ENCODE measurements at regions not wholly inside any gene's neighbourhood (a gene's known extent, or its start where the extent isn't known, plus 50 kb on each side); places are given as distances from the start of the nearest gene placed in this dataset.
A peak's percentile ranks its signal among the peaks of the same experiment; 100 is the strongest.

GRCh38 chr5:36373527-36374086 is 71.9 kb upstream of the RANBP3L start:
- H3K27ac ChIP-seq, result no peak overlapping the region
- 36 to 96% (median 77%) methylated on average over 3 to 7 of the region's 8 CpGs; no CpG with 5 or more reads in 2 of the 10 experiments for WGBS, 10 experiments

DNA sequence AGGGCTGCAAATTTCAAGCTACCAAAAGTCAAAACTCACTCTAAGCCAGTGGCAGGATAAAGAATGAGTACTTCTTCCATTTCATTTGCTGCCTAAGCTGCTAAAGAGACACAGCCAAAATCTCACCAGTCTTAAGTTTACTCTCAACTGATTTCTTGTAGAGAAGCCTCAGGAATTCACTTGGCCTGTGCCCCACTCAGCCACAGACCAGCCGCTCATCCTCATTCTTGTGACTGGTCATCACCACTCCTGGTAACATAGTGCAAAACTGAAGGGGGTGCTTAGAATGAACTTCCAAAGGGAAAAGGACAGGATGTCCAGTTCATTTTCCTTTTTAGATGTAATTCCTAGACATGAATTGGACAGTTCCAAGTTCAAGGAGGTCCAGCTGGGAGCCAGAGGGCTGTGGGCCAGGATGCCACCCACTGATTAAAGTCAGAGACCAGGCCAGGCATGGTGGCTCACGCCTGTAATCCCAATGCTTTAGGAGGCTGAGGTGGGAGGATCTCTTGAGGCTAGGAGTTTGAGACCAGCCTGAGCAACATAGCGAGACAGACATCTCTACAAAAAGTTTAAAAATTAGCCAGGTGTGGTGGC is 72.7 kb upstream of the RANBP3L start:
- ATAC-seq (replicated peaks in 6 of 8), result peak in 1 of 8 experiments; percentile 78
- in situ Hi-C loops (cut with MboI; ENCODE audit: low pct_unique_long_range_greater_than_20kb in 2 of 9, low sequenced_read_pairs in 9 of 9, unreplicated experiment in 9 of 9), result no loop called here
- no peak overlapping the region for H3K4me3 ChIP-seq
- H3K27ac ChIP-seq, result no peak overlapping the region
- no peaks in the 10 kb centered on the region for H3K4me1 ChIP-seq (replicated peaks in 1 of 2)
- WGBS, 10 experiments, result 31 to 100% (median 97%) methylated on average over 1 to 2 of the region's 3 CpGs; no CpG with 5 or more reads in 2 of the 10 experiments

More at GRCh38 chr5:36373527-36374086, 71.9 kb upstream of the RANBP3L start:
- no peak overlapping the region for H3K4me3 ChIP-seq
- no peaks in the 10 kb centered on the region for H3K4me1 ChIP-seq (replicated peaks in 1 of 2)
- peak in 3 of 8 experiments; percentile 55 to 100 (median 100) for ATAC-seq (replicated peaks in 6 of 8)
- in situ Hi-C loops (cut with MboI; ENCODE audit: low pct_unique_long_range_greater_than_20kb in 2 of 9, low sequenced_read_pairs in 9 of 9, unreplicated experiment in 9 of 9), result no loop called here

DNA sequence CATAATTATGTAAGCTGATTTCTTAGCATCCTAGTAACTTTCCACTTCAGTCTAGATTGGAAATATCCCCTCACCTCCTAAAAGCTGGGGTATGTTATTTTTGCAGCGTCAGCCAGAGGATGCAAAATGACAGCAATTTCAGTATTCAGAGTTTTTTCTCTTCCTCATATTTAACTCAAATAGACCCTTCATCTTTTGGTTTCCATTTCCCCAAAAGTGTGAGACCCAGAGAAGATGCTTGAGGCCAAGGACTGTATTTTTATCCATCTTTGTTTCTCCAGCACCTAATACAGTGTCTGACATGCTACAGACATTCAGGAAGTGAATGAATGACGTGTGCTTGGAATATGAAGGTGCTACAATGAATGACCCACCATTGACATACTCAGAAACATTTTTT is 75.5 kb upstream of the RANBP3L start:
- no peaks in the 10 kb centered on the region for H3K4me1 ChIP-seq (replicated peaks in 1 of 2)
- WGBS, 10 experiments, result 50 to 100% (median 80%) methylated on average over 1 to 2 of the region's 2 CpGs; no CpG with 5 or more reads in 3 of the 10 experiments
- no peak for ATAC-seq (replicated peaks in 6 of 8)
- in situ Hi-C loops (cut with MboI; ENCODE audit: low pct_unique_long_range_greater_than_20kb in 2 of 9, low sequenced_read_pairs in 9 of 9, unreplicated experiment in 9 of 9), result loop anchor here in 1 of 9 experiments (25.0 kb wide), 1 partner anchor 115 kb away; no protein-coding TSS in a partner anchor
- no peak overlapping the region for H3K4me3 ChIP-seq
- H3K27ac ChIP-seq, result no peak overlapping the region

DNA sequence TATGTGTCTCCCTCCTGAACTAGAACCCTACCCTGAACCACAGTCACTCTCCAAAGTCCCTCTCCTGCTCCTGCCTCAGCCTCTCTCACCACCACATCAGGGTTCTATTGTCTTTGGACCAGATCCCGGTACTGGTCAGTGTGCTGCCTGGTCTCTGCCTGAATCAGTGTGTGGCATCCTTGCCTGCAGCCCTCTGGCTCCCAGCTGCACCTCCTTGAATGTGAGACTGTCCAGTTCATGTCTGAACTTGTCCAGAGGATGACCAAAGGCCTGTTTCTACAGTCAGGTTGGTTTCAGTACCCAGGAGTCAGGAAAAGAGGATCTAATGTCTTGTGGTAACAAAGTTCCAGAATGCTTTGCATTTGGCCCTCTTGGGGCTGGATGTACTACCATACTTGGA is 76.8 kb upstream of the RANBP3L start:
- WGBS, 10 experiments, result 100% methylated on average over 1 of the region's 1 CpG; no CpG with 5 or more reads in 8 of the 10 experiments
- peak in 1 of 8 experiments; percentile 32 for ATAC-seq (replicated peaks in 6 of 8)
- no peak overlapping the region for H3K4me3 ChIP-seq
- H3K27ac ChIP-seq, result no peak overlapping the region
- in situ Hi-C loops (cut with MboI; ENCODE audit: low pct_unique_long_range_greater_than_20kb in 2 of 9, low sequenced_read_pairs in 9 of 9, unreplicated experiment in 9 of 9), result loop anchor here in 1 of 9 experiments (25.0 kb wide), 1 partner anchor 116 kb away; no protein-coding TSS in a partner anchor
- no peaks in the 10 kb centered on the region for H3K4me1 ChIP-seq (replicated peaks in 1 of 2)

GRCh38 chr5:36382890-36383289 is 81.2 kb upstream of the RANBP3L start:
- Histone ChIP-seq H3K27ac (no peak overlapping the region), H3K4me3 (no peak overlapping the region), H3K4me1 (replicated peaks in 1 of 2) (no peaks in the 10 kb centered on the region)
- 0 to 100% (median 63%) methylated on average over 1 to 2 of the region's 2 CpGs; no CpG with 5 or more reads in 1 of the 10 experiments for WGBS, 10 experiments
- ATAC-seq (replicated peaks in 6 of 8), result no peak
- in situ Hi-C loops (cut with MboI; ENCODE audit: low pct_unique_long_range_greater_than_20kb in 2 of 9, low sequenced_read_pairs in 9 of 9, unreplicated experiment in 9 of 9), result loop anchor here in 1 of 9 experiments (25.0 kb wide), 1 partner anchor 121 kb away; no protein-coding TSS in a partner anchor

GRCh38 chr5:36383942-36384341 is 82.2 kb upstream of the RANBP3L start:
- ATAC-seq (replicated peaks in 6 of 8), result peak in 2 of 8 experiments; percentile 20 to 38
- 47 to 100% (median 80%) methylated on average over 1 to 5 of the region's 5 CpGs; no CpG with 5 or more reads in 2 of the 10 experiments for WGBS, 10 experiments
- Histone ChIP-seq H3K4me3 (no peak overlapping the region), H3K4me1 (replicated peaks in 1 of 2) (peaks cover 0 to 3% of the 10 kb centered on the region in 2 donors), H3K27ac (no peak overlapping the region)
- in situ Hi-C loops (cut with MboI; ENCODE audit: low pct_unique_long_range_greater_than_20kb in 2 of 9, low sequenced_read_pairs in 9 of 9, unreplicated experiment in 9 of 9), result loop anchor here in 1 of 9 experiments (25.0 kb wide), 1 partner anchor 122 kb away; no protein-coding TSS in a partner anchor

DNA sequence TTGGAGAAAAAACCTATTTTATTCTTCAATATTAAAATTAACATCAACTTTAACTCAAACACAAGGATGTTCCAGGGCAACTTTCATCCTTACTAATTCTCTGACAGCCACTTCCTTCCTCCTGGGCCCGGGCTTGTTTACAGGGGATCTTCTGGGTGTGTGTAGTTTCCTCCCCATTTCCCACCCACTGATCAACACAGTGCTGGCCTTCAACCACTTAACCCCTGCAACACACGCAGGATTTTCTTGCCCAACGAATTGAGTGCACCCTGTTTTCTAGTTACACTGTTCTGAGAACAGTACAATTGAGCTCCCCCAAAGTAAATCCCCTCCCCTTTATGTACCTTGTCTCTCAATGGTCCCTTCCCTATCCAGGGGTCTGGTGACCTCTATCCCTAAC is 83.1 kb upstream of the RANBP3L start:
- WGBS, 10 experiments, result 10 to 100% (median 34%) methylated on average over 1 to 3 of the region's 3 CpGs; no CpG with 5 or more reads in 2 of the 10 experiments

GRCh38 chr5:36385495-36385894 is 83.8 kb upstream of the RANBP3L start:
- no peak overlapping the region for H3K27ac ChIP-seq
- peaks cover 0 to 3% of the 10 kb centered on the region in 2 donors for H3K4me1 ChIP-seq (replicated peaks in 1 of 2)
- in situ Hi-C loops (cut with MboI; ENCODE audit: low pct_unique_long_range_greater_than_20kb in 2 of 9, low sequenced_read_pairs in 9 of 9, unreplicated experiment in 9 of 9), result loop anchor here in 1 of 9 experiments (25.0 kb wide), 1 partner anchor 123 kb away; no protein-coding TSS in a partner anchor
- no peak for ATAC-seq (replicated peaks in 6 of 8)
- WGBS, 10 experiments, result 100% methylated on average over 2 of the region's 2 CpGs; no CpG with 5 or more reads in 9 of the 10 experiments
- no peak overlapping the region for H3K4me3 ChIP-seq

More for the DNA sequence above, 83.1 kb upstream of the RANBP3L start:
- ATAC-seq (replicated peaks in 6 of 8), result no peak
- no peak overlapping the region for H3K27ac ChIP-seq
- H3K4me1 ChIP-seq (replicated peaks in 1 of 2), result peaks cover 0 to 3% of the 10 kb centered on the region in 2 donors
- H3K4me3 ChIP-seq, result no peak overlapping the region
- in situ Hi-C loops (cut with MboI; ENCODE audit: low pct_unique_long_range_greater_than_20kb in 2 of 9, low sequenced_read_pairs in 9 of 9, unreplicated experiment in 9 of 9), result loop anchor here in 1 of 9 experiments (25.0 kb wide), 1 partner anchor 123 kb away; no protein-coding TSS in a partner anchor

DNA sequence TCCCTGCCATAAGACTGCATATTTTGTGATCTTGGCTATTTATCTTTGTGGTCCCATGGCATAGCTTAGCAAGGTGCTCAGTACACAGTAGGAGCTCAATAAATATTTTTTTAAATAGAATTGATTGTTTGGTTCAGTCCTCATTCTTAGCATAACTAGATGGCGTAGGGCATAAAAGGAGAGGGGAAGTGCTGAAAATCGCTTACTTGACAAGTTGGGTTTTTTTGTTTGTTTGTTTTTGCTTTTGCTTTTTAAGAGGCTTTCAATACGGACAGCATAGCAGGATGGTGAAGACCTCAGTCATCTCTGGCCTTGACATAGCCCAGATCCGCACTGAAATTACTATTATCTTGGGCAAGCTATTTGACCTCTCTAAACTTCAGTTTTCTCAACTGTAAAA is 86.6 kb upstream of the RANBP3L start:
- Histone ChIP-seq H3K4me3 (no peak overlapping the region), H3K27ac (no peak overlapping the region), H3K4me1 (replicated peaks in 1 of 2) (peaks cover 0 to 3% of the 10 kb centered on the region in 2 donors)
- WGBS, 10 experiments, result 76 to 100% (median 89%) methylated on average over 2 to 4 of the region's 4 CpGs
- ATAC-seq (replicated peaks in 6 of 8), result no peak
- in situ Hi-C loops (cut with MboI; ENCODE audit: low pct_unique_long_range_greater_than_20kb in 2 of 9, low sequenced_read_pairs in 9 of 9, unreplicated experiment in 9 of 9), result loop anchor here in 1 of 9 experiments (25.0 kb wide), 1 partner anchor 126 kb away; no protein-coding TSS in a partner anchor

- 80 to 100% (median 91%) methylated on average over 1 to 4 of the region's 4 CpGs; no CpG with 5 or more reads in 3 of the 10 experiments for WGBS, 10 experiments
- Histone ChIP-seq H3K4me1 (replicated peaks in 1 of 2) (peaks cover 0 to 3% of the 10 kb centered on the region in 2 donors), H3K4me3 (no peak overlapping the region), H3K27ac (no peak overlapping the region)
- in situ Hi-C loops (cut with MboI; ENCODE audit: low pct_unique_long_range_greater_than_20kb in 2 of 9, low sequenced_read_pairs in 9 of 9, unreplicated experiment in 9 of 9), result loop anchor here in 1 of 9 experiments (25.0 kb wide), 1 partner anchor 127 kb away; no protein-coding TSS in a partner anchor
- ATAC-seq (replicated peaks in 6 of 8), result peak in 5 of 8 experiments; percentile 30 to 48 (median 36)
These were observed 87.5 kb upstream of the RANBP3L start for GRCh38 chr5:36389245-36389644.

- Histone ChIP-seq H3K4me1 (replicated peaks in 1 of 2) (peaks cover 0 to 3% of the 10 kb centered on the region in 2 donors), H3K27ac (no peak overlapping the region), H3K4me3 (no peak overlapping the region)
- no peak for ATAC-seq (replicated peaks in 6 of 8)
- in situ Hi-C loops (cut with MboI; ENCODE audit: low pct_unique_long_range_greater_than_20kb in 2 of 9, low sequenced_read_pairs in 9 of 9, unreplicated experiment in 9 of 9), result loop anchor here in 1 of 9 experiments (25.0 kb wide), 1 partner anchor 128 kb away; no protein-coding TSS in a partner anchor
- WGBS, 10 experiments, result 48 to 87% (median 83%) methylated on average over 1 to 9 of the region's 9 CpGs; no CpG with 5 or more reads in 3 of the 10 experiments
These were observed 88.9 kb upstream of the RANBP3L start for GRCh38 chr5:36390640-36391039.

DNA sequence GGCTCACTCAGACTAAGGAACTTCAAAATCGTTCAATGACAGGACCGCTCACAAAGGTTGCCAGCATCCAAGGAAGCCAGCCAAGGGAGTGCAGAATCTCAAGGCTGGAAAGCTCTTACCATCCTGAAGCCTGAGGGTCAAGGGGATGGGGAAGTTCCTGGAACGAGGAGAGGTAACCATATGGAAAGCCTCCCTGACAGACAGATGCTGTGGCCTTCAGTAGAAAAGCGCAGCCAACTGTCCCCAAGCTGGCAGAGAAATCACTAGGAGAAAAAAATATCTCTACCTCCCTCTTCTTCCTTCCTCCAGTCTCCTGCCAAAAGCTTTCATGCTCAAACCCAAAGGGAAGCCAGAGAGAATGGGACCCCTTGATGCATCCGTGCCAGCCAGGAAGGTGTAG is 90.5 kb upstream of the RANBP3L start:
- Histone ChIP-seq H3K4me3 (no peak overlapping the region), H3K27ac (no peak overlapping the region), H3K4me1 (replicated peaks in 1 of 2) (peaks cover 0 to 3% of the 10 kb centered on the region in 2 donors)
- 58 to 100% (median 92%) methylated on average over 1 to 4 of the region's 5 CpGs; no CpG with 5 or more reads in 1 of the 10 experiments for WGBS, 10 experiments
- ATAC-seq (replicated peaks in 6 of 8), result no peak
- in situ Hi-C loops (cut with MboI; ENCODE audit: low pct_unique_long_range_greater_than_20kb in 2 of 9, low sequenced_read_pairs in 9 of 9, unreplicated experiment in 9 of 9), result loop anchor here in 1 of 9 experiments (25.0 kb wide), 1 partner anchor 130 kb away; no protein-coding TSS in a partner anchor

GRCh38 chr5:36392818-36393217 is 91.1 kb upstream of the RANBP3L start:
- in situ Hi-C loops (cut with MboI; ENCODE audit: low pct_unique_long_range_greater_than_20kb in 2 of 9, low sequenced_read_pairs in 9 of 9, unreplicated experiment in 9 of 9), result loop anchor here in 1 of 9 experiments (25.0 kb wide), 1 partner anchor 131 kb away; no protein-coding TSS in a partner anchor
- H3K27ac ChIP-seq, result no peak overlapping the region
- no peak for ATAC-seq (replicated peaks in 6 of 8)
- peaks cover 0 to 3% of the 10 kb centered on the region in 2 donors for H3K4me1 ChIP-seq (replicated peaks in 1 of 2)
- no peak overlapping the region for H3K4me3 ChIP-seq

All from motor neuron (in vitro differentiated cells).